ENCODE measurements at regions not wholly inside any gene's neighbourhood (a gene's known extent, or its start where the extent isn't known, plus 50 kb on each side); places are given as distances from the start of the nearest gene placed in this dataset.
"Not testable (repeated sequence)": the region's sequence is repeated elsewhere in the genome, so short reads cannot be mapped to it uniquely, and the experiment has no call there.

DNA sequence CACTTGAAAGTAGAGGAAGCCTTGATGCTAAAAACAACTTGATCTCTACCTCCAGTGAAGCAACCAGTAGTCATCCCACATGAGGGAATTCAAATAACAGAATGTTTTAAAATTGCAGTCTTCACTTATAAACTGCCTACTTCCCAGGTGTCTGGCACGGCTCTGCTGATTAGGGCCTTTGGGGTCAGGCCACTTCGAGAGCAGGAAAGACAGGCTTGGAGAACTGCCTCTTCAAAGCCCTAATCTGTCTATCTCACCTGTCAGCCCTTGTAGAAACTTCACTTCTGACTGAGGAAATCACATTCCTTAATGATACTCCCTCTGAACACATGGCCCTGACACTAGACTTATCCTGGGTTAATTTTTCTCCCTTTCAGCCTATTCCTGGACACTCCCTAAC is 458.6 kb downstream of the TENT5A start:
- no peaks in the 10 kb centered on the region for H3K4me1 Mint-ChIP-seq
- no peak for ATAC-seq (replicated peaks; ENCODE audit: extremely low read depth, poor library complexity, severe bottlenecking)
- H3K36me3 Mint-ChIP-seq (ENCODE audit: insufficient read depth): no peaks in the 10 kb centered on the region
- peaks cover 6% of the 10 kb centered on the region for H3K9me3 Mint-ChIP-seq
- no peak for DNase-seq (ENCODE audit: low spot score in 2 of 2)
- no peak overlapping the region for H3K27ac Mint-ChIP-seq (ENCODE audit: low read depth)
- no peak overlapping the region for H3K4me3 Mint-ChIP-seq
- H3K27me3 Mint-ChIP-seq: no peaks in the 10 kb centered on the region

DNA sequence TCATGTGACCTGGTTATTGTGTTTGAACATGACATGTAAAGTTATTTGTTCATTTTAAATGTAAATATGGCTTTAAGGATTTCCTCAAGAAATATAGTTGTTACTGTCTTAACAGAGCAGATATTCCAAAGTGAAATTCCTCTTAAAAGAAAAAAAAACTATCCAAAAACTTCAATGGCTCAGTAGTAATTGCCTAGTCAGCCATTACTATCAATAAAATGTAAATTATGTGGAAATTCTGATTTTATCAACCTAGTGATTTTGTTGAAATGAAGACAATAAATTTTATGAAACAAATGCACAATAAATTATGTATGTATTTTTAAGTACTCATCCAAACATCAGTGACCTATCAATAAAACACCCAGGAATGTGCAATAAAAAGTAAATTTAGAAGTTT is 463.3 kb downstream of the TENT5A start:
- Mint-ChIP-seq H3K27me3 (no peaks in the 10 kb centered on the region), H3K36me3 (ENCODE audit: insufficient read depth) (no peaks in the 10 kb centered on the region), H3K27ac (ENCODE audit: low read depth) (no peak overlapping the region), H3K4me1 (no peaks in the 10 kb centered on the region), H3K9me3 (peaks cover 11% of the 10 kb centered on the region), H3K4me3 (no peak overlapping the region)
- DNase-seq (ENCODE audit: low spot score in 2 of 2) (no peak), ATAC-seq (replicated peaks; ENCODE audit: extremely low read depth, poor library complexity, severe bottlenecking) (no peak)

DNA sequence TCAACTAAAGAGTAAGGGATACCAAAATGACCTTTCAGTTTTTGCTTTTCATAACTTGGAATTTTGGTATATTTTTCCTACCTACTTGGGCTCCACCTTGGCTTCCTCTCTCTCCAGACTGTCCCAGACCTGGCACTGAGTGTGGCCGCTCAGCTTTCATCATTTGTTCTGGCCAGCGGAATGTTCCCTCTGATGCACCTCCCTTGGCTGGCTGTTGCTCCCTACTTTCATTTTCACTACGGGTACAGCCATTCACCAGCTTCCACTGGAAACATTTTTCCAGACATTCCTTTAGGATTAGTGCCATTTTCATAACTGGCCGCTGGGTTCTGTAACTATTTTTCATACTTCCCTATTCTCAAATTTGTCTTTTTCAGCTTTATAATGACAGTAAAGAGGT is 487.4 kb downstream of the TENT5A start:
- H3K27ac Mint-ChIP-seq (ENCODE audit: low read depth): no peak overlapping the region
- H3K36me3 Mint-ChIP-seq (ENCODE audit: insufficient read depth): no peaks in the 10 kb centered on the region
- DNase-seq (ENCODE audit: low spot score in 2 of 2): no peak
- peaks cover 18% of the 10 kb centered on the region for H3K9me3 Mint-ChIP-seq
- no peaks in the 10 kb centered on the region for H3K4me1 Mint-ChIP-seq
- H3K4me3 Mint-ChIP-seq: no peak overlapping the region
- ATAC-seq (replicated peaks; ENCODE audit: extremely low read depth, poor library complexity, severe bottlenecking): no peak
- H3K27me3 Mint-ChIP-seq: no peaks in the 10 kb centered on the region

DNA sequence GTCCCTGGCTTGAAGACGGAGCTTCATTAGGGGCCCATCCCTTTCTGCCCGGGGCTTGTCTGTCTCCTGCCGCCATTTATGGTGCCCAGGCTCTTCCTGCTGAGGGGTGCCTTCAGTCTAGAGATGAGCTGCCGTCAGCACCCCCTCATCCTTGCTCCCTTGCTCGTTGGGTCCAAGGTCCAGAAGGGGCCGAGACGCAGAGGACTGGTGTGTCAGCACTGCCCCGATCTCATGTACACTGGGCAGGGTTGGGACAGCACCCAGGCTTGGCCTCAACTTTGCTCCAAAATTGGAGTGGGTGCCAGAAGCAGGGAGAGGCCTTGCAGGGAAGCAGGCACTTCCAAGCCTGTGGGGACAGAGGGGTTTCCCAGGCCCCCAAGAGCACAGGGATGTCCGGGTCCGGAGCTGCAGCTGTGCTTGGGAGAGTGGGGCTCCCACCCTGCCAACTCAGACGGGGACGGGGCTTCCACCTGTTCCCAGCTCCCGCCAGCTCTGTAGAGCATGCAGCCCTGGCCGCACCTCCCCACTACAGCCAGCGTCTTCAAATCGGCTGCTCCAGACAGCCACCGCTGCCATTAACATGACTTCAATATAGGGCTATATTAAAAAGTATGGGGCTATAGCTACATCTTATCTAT is 488.8 kb downstream of the TENT5A start:
- ATAC-seq (replicated peaks; ENCODE audit: extremely low read depth, poor library complexity, severe bottlenecking) (no peak), DNase-seq (ENCODE audit: low spot score in 2 of 2) (no peak)
- peaks cover 14% of the 10 kb centered on the region for H3K9me3 Mint-ChIP-seq
- no peak overlapping the region for H3K4me3 Mint-ChIP-seq
- H3K36me3 Mint-ChIP-seq (ENCODE audit: insufficient read depth): no peaks in the 10 kb centered on the region
- no peaks in the 10 kb centered on the region for H3K27me3 Mint-ChIP-seq
- no peak overlapping the region for H3K27ac Mint-ChIP-seq (ENCODE audit: low read depth)
- no peaks in the 10 kb centered on the region for H3K4me1 Mint-ChIP-seq

DNA sequence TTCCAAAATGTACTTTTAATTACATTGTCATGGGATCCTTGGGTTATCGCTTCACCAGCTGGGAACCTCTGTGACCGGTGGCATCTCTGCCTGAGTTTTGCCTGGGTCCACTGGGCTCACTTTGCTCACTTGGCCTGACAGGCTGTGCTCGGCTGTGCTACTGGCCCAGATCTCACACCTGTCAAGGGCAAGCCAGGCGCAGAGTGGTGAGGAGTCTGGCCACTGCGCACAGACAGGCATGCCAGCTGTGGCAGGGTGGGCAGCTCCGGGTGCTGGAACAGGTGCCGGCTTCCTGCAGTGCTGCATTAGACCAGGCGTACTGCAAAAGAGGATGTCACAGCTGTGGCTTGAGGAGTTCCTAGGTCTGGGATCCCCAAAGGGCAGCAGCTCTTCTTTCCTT is 489.8 kb downstream of the TENT5A start:
- H3K27me3 Mint-ChIP-seq: no peaks in the 10 kb centered on the region
- DNase-seq (ENCODE audit: low spot score in 2 of 2): no peak
- peak; percentile 6 for ATAC-seq (replicated peaks; ENCODE audit: extremely low read depth, poor library complexity, severe bottlenecking)
- no peak overlapping the region for H3K4me3 Mint-ChIP-seq
- no peaks in the 10 kb centered on the region for H3K36me3 Mint-ChIP-seq (ENCODE audit: insufficient read depth)
- H3K27ac Mint-ChIP-seq (ENCODE audit: low read depth): no peak overlapping the region
- H3K9me3 Mint-ChIP-seq: peaks cover 15% of the 10 kb centered on the region
- H3K4me1 Mint-ChIP-seq: no peaks in the 10 kb centered on the region

DNA sequence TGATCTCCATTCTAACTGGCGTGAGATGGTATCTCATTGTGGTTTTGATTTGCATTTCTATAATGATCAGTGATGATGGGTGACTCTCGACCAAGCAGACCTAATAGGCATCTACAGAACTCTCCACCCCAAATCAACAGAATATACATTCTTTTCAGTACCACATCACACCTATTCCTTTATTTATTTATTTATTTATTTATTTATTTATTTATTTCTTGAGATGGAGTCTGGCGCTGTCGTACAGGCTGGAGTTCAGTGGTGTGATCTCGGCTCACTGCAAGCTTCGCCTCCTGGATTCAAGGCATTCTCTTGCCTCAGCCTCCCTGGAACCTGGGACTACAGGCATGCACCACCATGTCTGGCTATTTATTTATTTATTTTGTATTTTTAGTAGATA is 496.3 kb downstream of the TENT5A start:
- not testable (repeated sequence) for H3K4me3 Mint-ChIP-seq; ATAC-seq (replicated peaks; ENCODE audit: extremely low read depth, poor library complexity, severe bottlenecking); H3K4me1 Mint-ChIP-seq; H3K27me3 Mint-ChIP-seq; DNase-seq (ENCODE audit: low spot score in 2 of 2); H3K36me3 Mint-ChIP-seq (ENCODE audit: insufficient read depth); H3K27ac Mint-ChIP-seq (ENCODE audit: low read depth)
- H3K9me3 Mint-ChIP-seq: peaks cover 15% of the 10 kb centered on the region

DNA sequence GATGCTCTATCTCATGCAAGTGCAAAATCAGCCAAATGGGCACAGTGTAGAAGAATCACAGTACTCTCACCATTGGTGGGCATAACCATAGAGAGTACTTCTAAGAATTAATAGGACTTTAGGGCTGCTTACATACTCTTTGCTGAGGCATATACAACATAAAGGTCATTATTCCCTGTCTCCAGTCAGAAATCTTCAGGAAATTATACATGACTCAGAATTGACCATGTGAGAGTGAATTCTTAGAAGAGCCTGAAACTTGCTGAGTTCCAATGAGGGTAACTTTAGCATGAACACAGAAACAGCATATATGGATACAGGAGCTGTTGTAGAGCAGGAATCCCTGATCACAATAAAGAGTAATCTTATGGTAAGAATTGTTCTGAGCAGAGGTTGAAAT is 498.7 kb downstream of the TENT5A start:
- Mint-ChIP-seq H3K9me3 (peaks cover 13% of the 10 kb centered on the region), H3K27ac (ENCODE audit: low read depth) (no peak overlapping the region), H3K4me3 (no peak overlapping the region), H3K36me3 (ENCODE audit: insufficient read depth) (no peaks in the 10 kb centered on the region), H3K4me1 (no peaks in the 10 kb centered on the region), H3K27me3 (no peaks in the 10 kb centered on the region)
- DNase-seq (ENCODE audit: low spot score in 2 of 2): no peak
- no peak for ATAC-seq (replicated peaks; ENCODE audit: extremely low read depth, poor library complexity, severe bottlenecking)

DNA sequence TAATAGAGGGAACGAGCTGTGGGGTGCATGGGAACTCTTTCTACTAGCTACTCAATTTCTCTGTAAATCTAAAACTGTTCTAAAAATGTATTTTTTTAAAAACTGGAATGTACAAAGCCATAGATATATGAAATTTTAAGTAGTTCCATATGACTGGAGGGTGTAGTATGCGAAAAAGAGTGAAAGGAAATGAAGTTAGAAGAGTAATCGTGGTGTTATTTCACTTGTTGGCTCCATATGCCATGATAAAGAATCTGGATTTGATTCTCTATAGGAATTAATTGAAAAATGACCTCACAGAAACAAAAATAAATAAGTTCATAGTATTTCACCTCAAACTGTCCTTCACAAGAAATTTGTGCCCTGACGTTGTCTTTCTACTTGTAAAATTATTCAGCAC is 500.2 kb downstream of the TENT5A start:
- ATAC-seq (replicated peaks; ENCODE audit: extremely low read depth, poor library complexity, severe bottlenecking) (no peak), DNase-seq (ENCODE audit: low spot score in 2 of 2) (no peak)
- H3K9me3 Mint-ChIP-seq: peaks cover 6% of the 10 kb centered on the region
- H3K27me3 Mint-ChIP-seq: no peaks in the 10 kb centered on the region
- H3K4me1 Mint-ChIP-seq: no peaks in the 10 kb centered on the region
- H3K4me3 Mint-ChIP-seq: no peak overlapping the region
- H3K36me3 Mint-ChIP-seq (ENCODE audit: insufficient read depth): no peaks in the 10 kb centered on the region
- H3K27ac Mint-ChIP-seq (ENCODE audit: low read depth): no peak overlapping the region

DNA sequence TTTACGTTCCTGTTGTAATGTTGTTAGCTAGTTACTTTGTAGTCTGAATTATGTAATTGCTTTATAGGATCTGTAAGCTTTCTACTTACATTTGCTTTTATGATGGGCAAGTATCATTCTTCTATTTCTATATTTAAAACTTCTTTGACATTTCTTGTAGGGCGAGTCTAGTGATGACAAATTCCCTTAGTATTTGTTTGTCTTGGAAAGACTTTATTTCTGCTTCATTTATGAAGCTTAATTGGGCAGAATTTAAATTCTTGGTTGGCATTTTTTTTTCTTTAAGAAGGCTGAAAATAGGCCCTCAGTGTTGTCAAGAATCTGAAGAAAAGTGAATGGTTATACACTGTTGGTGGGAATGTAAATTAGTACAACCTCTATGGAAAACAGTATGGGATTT is 506.3 kb downstream of the TENT5A start:
- H3K36me3 Mint-ChIP-seq (ENCODE audit: insufficient read depth): no peaks in the 10 kb centered on the region
- DNase-seq (ENCODE audit: low spot score in 2 of 2): no peak
- ATAC-seq (replicated peaks; ENCODE audit: extremely low read depth, poor library complexity, severe bottlenecking): no peak
- no peaks in the 10 kb centered on the region for H3K9me3 Mint-ChIP-seq
- H3K4me1 Mint-ChIP-seq: no peaks in the 10 kb centered on the region
- no peak overlapping the region for H3K4me3 Mint-ChIP-seq
- no peak overlapping the region for H3K27ac Mint-ChIP-seq (ENCODE audit: low read depth)
- H3K27me3 Mint-ChIP-seq: no peaks in the 10 kb centered on the region

DNA sequence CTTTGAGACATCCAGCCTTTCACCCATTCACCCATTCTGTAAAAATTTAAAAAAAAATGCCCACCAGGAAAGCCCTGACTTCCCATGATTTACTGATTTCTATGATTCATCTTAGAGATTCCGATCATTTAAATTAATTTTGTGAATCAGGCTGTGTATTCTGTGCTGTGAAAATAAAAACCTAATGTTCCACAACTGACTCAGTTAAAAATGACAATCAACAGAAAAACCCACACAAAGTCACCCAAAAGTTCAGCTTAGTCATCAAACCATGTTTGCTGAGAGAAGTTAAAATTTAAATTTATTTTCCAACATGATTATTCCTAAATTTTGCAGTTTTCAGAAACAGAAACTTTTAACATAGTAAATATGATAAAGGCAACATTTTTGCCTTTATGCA is 509.9 kb downstream of the TENT5A start:
- H3K36me3 Mint-ChIP-seq (ENCODE audit: insufficient read depth): no peaks in the 10 kb centered on the region
- DNase-seq (ENCODE audit: low spot score in 2 of 2) (no peak), ATAC-seq (replicated peaks; ENCODE audit: extremely low read depth, poor library complexity, severe bottlenecking) (no peak)
- H3K4me3 Mint-ChIP-seq: no peak overlapping the region
- no peaks in the 10 kb centered on the region for H3K4me1 Mint-ChIP-seq
- H3K27me3 Mint-ChIP-seq: no peaks in the 10 kb centered on the region
- no peak overlapping the region for H3K27ac Mint-ChIP-seq (ENCODE audit: low read depth)
- H3K9me3 Mint-ChIP-seq: no peaks in the 10 kb centered on the region

DNA sequence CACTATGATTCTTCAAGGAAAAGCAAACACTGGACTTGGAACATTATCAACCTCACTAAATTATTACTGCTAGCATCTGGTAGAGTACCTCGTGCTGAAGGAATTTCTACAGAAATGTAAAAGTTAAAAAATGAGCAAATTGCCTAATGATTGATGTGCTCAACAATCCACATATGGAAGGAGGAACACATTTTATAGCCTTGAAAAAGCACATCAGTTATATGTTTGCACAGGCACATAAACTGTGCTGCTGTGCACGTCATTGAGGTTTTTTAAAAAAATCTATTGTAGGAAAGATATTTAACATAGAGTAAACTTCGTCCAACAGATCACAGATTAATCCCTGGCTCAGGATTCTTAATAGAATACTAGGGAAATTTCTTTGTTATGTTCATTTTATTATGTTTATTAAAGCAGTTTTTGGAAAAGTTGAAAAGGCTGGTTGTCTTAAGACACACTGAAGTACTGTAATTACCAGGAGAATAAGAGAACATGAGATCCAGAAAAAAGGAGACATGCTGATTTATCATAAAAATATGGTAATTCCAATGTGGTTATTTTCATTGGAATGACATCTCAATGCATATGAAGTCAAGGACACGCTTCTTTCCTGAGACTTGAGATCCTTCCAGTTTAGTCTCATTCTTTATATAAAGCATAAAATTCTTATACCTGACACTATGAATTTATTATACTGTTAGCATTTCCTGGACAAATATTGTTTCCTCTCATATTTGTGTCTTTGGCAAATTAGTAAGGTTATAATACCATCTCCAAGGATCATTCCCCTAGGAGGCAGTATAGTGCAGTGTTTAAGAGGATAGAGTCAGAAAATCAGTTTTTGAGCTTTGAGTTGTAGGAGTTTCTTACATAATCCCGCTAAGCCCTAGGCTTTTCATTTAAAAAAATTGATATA is 511.1 kb downstream of the TENT5A start:
- Mint-ChIP-seq H3K27ac (ENCODE audit: low read depth) (no peak overlapping the region), H3K4me3 (no peak overlapping the region), H3K9me3 (no peaks in the 10 kb centered on the region), H3K27me3 (no peaks in the 10 kb centered on the region), H3K4me1 (no peaks in the 10 kb centered on the region), H3K36me3 (ENCODE audit: insufficient read depth) (no peaks in the 10 kb centered on the region)
- DNase-seq (ENCODE audit: low spot score in 2 of 2): no peak
- ATAC-seq (replicated peaks; ENCODE audit: extremely low read depth, poor library complexity, severe bottlenecking): no peak

DNA sequence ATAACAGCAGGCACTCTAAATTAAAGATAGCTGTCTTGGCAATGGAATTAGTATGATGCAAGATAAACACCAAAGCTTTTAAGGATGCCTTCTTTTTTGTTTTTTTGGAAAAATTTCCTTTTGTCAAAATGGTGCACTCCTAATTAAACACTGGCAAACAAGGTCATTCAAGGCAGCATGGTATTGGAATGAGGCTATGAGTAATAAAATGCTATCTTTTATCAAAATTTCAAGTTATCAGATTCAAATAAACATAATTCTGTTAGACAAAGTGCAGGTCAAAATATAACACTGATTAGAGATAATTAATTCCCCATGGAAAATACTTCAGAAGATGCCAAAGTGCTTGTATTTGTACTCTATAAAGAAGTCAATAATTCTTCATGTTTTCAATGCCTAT is 514.1 kb downstream of the TENT5A start:
- H3K4me1 Mint-ChIP-seq: no peaks in the 10 kb centered on the region
- ATAC-seq (replicated peaks; ENCODE audit: extremely low read depth, poor library complexity, severe bottlenecking): no peak
- H3K4me3 Mint-ChIP-seq: no peak overlapping the region
- H3K27ac Mint-ChIP-seq (ENCODE audit: low read depth): no peak overlapping the region
- no peak for DNase-seq (ENCODE audit: low spot score in 2 of 2)
- H3K36me3 Mint-ChIP-seq (ENCODE audit: insufficient read depth): no peaks in the 10 kb centered on the region
- no peaks in the 10 kb centered on the region for H3K9me3 Mint-ChIP-seq
- no peaks in the 10 kb centered on the region for H3K27me3 Mint-ChIP-seq

DNA sequence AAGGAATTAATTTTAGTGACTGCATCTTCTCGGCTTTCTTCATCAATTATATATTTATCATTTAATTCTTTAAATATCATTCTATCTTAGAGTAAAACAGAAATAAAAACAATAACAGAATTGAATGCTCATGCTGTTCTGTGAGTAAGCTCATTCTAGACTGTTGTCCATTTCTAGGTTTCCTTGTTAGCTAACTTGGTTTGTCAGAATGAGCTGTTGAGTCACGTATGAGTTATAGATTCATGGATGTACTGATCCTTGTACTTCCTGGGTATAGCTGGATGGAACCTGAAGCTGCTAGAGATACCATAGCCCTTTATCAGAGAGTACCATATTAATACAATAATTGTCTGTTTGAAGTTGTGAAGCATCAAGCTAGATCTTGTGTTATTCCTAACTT is 515.3 kb downstream of the TENT5A start:
- DNase-seq (ENCODE audit: low spot score in 2 of 2) (no peak), ATAC-seq (replicated peaks; ENCODE audit: extremely low read depth, poor library complexity, severe bottlenecking) (no peak)
- H3K4me3 Mint-ChIP-seq: no peak overlapping the region
- no peaks in the 10 kb centered on the region for H3K4me1 Mint-ChIP-seq
- H3K27ac Mint-ChIP-seq (ENCODE audit: low read depth): no peak overlapping the region
- H3K27me3 Mint-ChIP-seq: no peaks in the 10 kb centered on the region
- H3K36me3 Mint-ChIP-seq (ENCODE audit: insufficient read depth): no peaks in the 10 kb centered on the region
- H3K9me3 Mint-ChIP-seq: peaks cover under 1% of the 10 kb centered on the region

All from central memory CD8-positive, alpha-beta T cell (primary cell).